HG03196 (cell line): ENCODE measurements at regions not wholly inside any gene's neighbourhood (a gene's known extent, or its start where the extent isn't known, plus 50 kb on each side); places are given as distances from the start of the nearest gene placed in this dataset.

Experiments used
- ATAC-seq: cut with Tn5 transposase; IDR thresholded peaks from one replicate; pipeline ENCODE4 v1.9.1; 2021; ENCODE audit not compliant: unreplicated experiment

GRCh38 chr19:30209617-30210600 is 162.3 kb upstream of the ZNF536 start:
- no peak for ATAC-seq

GRCh38 chr19:30212574-30212973 is 159.6 kb upstream of the ZNF536 start:
- ATAC-seq = no peak

- ATAC-seq = no peak
Measured at GRCh38 chr19:30214651-30215051, 157.5 kb upstream of the ZNF536 start.

- no peak for ATAC-seq
Measured at GRCh38 chr19:30215248-30215647, 156.9 kb upstream of the ZNF536 start.

- no peak for ATAC-seq
Measured at GRCh38 chr19:30216453-30216852, 155.7 kb upstream of the ZNF536 start.

- no peak for ATAC-seq
Measured at GRCh38 chr19:30217461-30217860, 154.7 kb upstream of the ZNF536 start.

GRCh38 chr19:30219702-30220101 is 152.5 kb upstream of the ZNF536 start:
- no peak for ATAC-seq

GRCh38 chr19:30221176-30221575 is 151.0 kb upstream of the ZNF536 start:
- no peak for ATAC-seq

- ATAC-seq = no peak
Measured at GRCh38 chr19:30222428-30222873, 149.7 kb upstream of the ZNF536 start.

GRCh38 chr19:30222992-30223865 is 149.0 kb upstream of the ZNF536 start:
- no peak for ATAC-seq

GRCh38 chr19:30223866-30224688 is 148.1 kb upstream of the ZNF536 start:
- ATAC-seq = no peak

- ATAC-seq = no peak
Measured at GRCh38 chr19:30224689-30225606, 147.2 kb upstream of the ZNF536 start.

GRCh38 chr19:30225676-30226463 is 146.3 kb upstream of the ZNF536 start:
- no peak for ATAC-seq

GRCh38 chr19:30226464-30227011 is 145.6 kb upstream of the ZNF536 start:
- ATAC-seq = no peak

GRCh38 chr19:30227012-30227621 is 145.1 kb upstream of the ZNF536 start:
- ATAC-seq = no peak

- peak; percentile 86 for ATAC-seq
Measured at GRCh38 chr19:30227661-30228112, 144.5 kb upstream of the ZNF536 start.

- no peak for ATAC-seq
Measured at GRCh38 chr19:30228113-30228834, 143.9 kb upstream of the ZNF536 start.
